ENCODE measurements at regions not wholly inside any gene's neighbourhood (a gene's known extent, or its start where the extent isn't known, plus 50 kb on each side); places are given as distances from the start of the nearest gene placed in this dataset.

- Mint-ChIP-seq H3K27ac (no peak overlapping the region), H3K36me3 (ENCODE audit: low read depth) (no peaks in the 10 kb centered on the region), H3K4me1 (ENCODE audit: low read depth) (peaks cover 21% of the 10 kb centered on the region), H3K9me3 (no peaks in the 10 kb centered on the region), H3K4me3 (ENCODE audit: low read depth) (no peak overlapping the region), H3K27me3 (ENCODE audit: low read depth) (peaks cover 11% of the 10 kb centered on the region)
- DNase-seq (ENCODE audit: low spot score) = no peak
- intact Hi-C loops (cut with micrococcal nuclease) = loop anchor here (10.0 kb wide), 1 partner anchor 747 kb away; no protein-coding TSS in a partner anchor
Measured at GRCh38 chr5:67518227-67518626, 321.6 kb upstream of the CD180 start.

- Mint-ChIP-seq H3K36me3 (ENCODE audit: low read depth) (no peaks in the 10 kb centered on the region), H3K9me3 (no peaks in the 10 kb centered on the region), H3K4me1 (ENCODE audit: low read depth) (peaks cover 21% of the 10 kb centered on the region), H3K27ac (no peak overlapping the region), H3K4me3 (ENCODE audit: low read depth) (no peak overlapping the region), H3K27me3 (ENCODE audit: low read depth) (peaks cover 11% of the 10 kb centered on the region)
- intact Hi-C loops (cut with micrococcal nuclease) = loop anchor here (10.0 kb wide), 1 partner anchor 748 kb away; no protein-coding TSS in a partner anchor
- DNase-seq (ENCODE audit: low spot score) = no peak
Measured at GRCh38 chr5:67516948-67517565, 320.5 kb upstream of the CD180 start.

GRCh38 chr5:67515762-67516161, 319.2 kb upstream of the CD180 start:
- intact Hi-C loops (cut with micrococcal nuclease) = loop anchor here (10.0 kb wide), 1 partner anchor 749 kb away; no protein-coding TSS in a partner anchor
- H3K4me1 Mint-ChIP-seq (ENCODE audit: low read depth) = peaks cover 21% of the 10 kb centered on the region

GRCh38 chr5:67515020-67515689, 318.6 kb upstream of the CD180 start:
- H3K4me1 Mint-ChIP-seq (ENCODE audit: low read depth) = peaks cover 24% of the 10 kb centered on the region
- H3K27me3 Mint-ChIP-seq (ENCODE audit: low read depth) = peaks cover 5% of the 10 kb centered on the region
- no peaks in the 10 kb centered on the region for H3K9me3 Mint-ChIP-seq
- peak; percentile 26 for DNase-seq (ENCODE audit: low spot score)
- no peaks in the 10 kb centered on the region for H3K36me3 Mint-ChIP-seq (ENCODE audit: low read depth)
- H3K27ac Mint-ChIP-seq = no peak overlapping the region
- no peak overlapping the region for H3K4me3 Mint-ChIP-seq (ENCODE audit: low read depth)
- intact Hi-C loops (cut with micrococcal nuclease) = loop anchor here (10.0 kb wide), 1 partner anchor 750 kb away; no protein-coding TSS in a partner anchor

More at GRCh38 chr5:67515762-67516161, 319.2 kb upstream of the CD180 start:
- H3K36me3 Mint-ChIP-seq (ENCODE audit: low read depth) = no peaks in the 10 kb centered on the region
- no peak for DNase-seq (ENCODE audit: low spot score)
- H3K27ac Mint-ChIP-seq = no peak overlapping the region
- no peak overlapping the region for H3K4me3 Mint-ChIP-seq (ENCODE audit: low read depth)
- H3K9me3 Mint-ChIP-seq = no peaks in the 10 kb centered on the region
- H3K27me3 Mint-ChIP-seq (ENCODE audit: low read depth) = peaks cover 5% of the 10 kb centered on the region

- no peak overlapping the region for H3K27ac Mint-ChIP-seq
- peaks cover 5% of the 10 kb centered on the region for H3K9me3 Mint-ChIP-seq
- peaks cover 31% of the 10 kb centered on the region for H3K4me1 Mint-ChIP-seq (ENCODE audit: low read depth)
- H3K27me3 Mint-ChIP-seq (ENCODE audit: low read depth) = peaks cover 5% of the 10 kb centered on the region
- no peaks in the 10 kb centered on the region for H3K36me3 Mint-ChIP-seq (ENCODE audit: low read depth)
- DNase-seq (ENCODE audit: low spot score) = no peak
- no peak overlapping the region for H3K4me3 Mint-ChIP-seq (ENCODE audit: low read depth)
- intact Hi-C loops (cut with micrococcal nuclease) = loop anchor here (10.0 kb wide), 1 partner anchor 752 kb away; no protein-coding TSS in a partner anchor
Measured at GRCh38 chr5:67512758-67513157, 316.2 kb upstream of the CD180 start.

GRCh38 chr5:67511911-67512310, 315.3 kb upstream of the CD180 start:
- no peak for DNase-seq (ENCODE audit: low spot score)
- intact Hi-C loops (cut with micrococcal nuclease) = loop anchor here (10.0 kb wide), 1 partner anchor 753 kb away; no protein-coding TSS in a partner anchor
- Mint-ChIP-seq H3K9me3 (peaks cover 5% of the 10 kb centered on the region), H3K27me3 (ENCODE audit: low read depth) (peaks cover 2% of the 10 kb centered on the region), H3K4me1 (ENCODE audit: low read depth) (peaks cover 31% of the 10 kb centered on the region), H3K36me3 (ENCODE audit: low read depth) (no peaks in the 10 kb centered on the region), H3K4me3 (ENCODE audit: low read depth) (no peak overlapping the region), H3K27ac (no peak overlapping the region)

GRCh38 chr5:67510204-67510603, 313.6 kb upstream of the CD180 start:
- Mint-ChIP-seq H3K36me3 (ENCODE audit: low read depth) (no peaks in the 10 kb centered on the region), H3K4me3 (ENCODE audit: low read depth) (no peak overlapping the region), H3K9me3 (peaks cover 5% of the 10 kb centered on the region), H3K27ac (no peak overlapping the region), H3K4me1 (ENCODE audit: low read depth) (peaks cover 24% of the 10 kb centered on the region), H3K27me3 (ENCODE audit: low read depth) (no peaks in the 10 kb centered on the region)
- DNase-seq (ENCODE audit: low spot score) = no peak
- intact Hi-C loops (cut with micrococcal nuclease) = loop anchor here (10.0 kb wide), 1 partner anchor 755 kb away; no protein-coding TSS in a partner anchor

- Mint-ChIP-seq H3K9me3 (peaks cover 5% of the 10 kb centered on the region), H3K27ac (no peak overlapping the region), H3K4me1 (ENCODE audit: low read depth) (peaks cover 18% of the 10 kb centered on the region), H3K27me3 (ENCODE audit: low read depth) (no peaks in the 10 kb centered on the region), H3K4me3 (ENCODE audit: low read depth) (no peak overlapping the region), H3K36me3 (ENCODE audit: low read depth) (no peaks in the 10 kb centered on the region)
- no peak for DNase-seq (ENCODE audit: low spot score)
- intact Hi-C loops (cut with micrococcal nuclease) = loop anchor here (10.0 kb wide), 1 partner anchor 755 kb away; no protein-coding TSS in a partner anchor
Measured at GRCh38 chr5:67509402-67510186, 313.0 kb upstream of the CD180 start.

- Mint-ChIP-seq H3K36me3 (ENCODE audit: low read depth) (no peaks in the 10 kb centered on the region), H3K27ac (no peak overlapping the region), H3K9me3 (peaks cover 5% of the 10 kb centered on the region), H3K27me3 (ENCODE audit: low read depth) (peaks cover 2% of the 10 kb centered on the region), H3K4me1 (ENCODE audit: low read depth) (peaks cover 11% of the 10 kb centered on the region), H3K4me3 (ENCODE audit: low read depth) (no peak overlapping the region)
- intact Hi-C loops (cut with micrococcal nuclease) = no loop called here
- no peak for DNase-seq (ENCODE audit: low spot score)
Measured at GRCh38 chr5:67506241-67506640, 309.6 kb upstream of the CD180 start.

GRCh38 chr5:67502951-67503350, 306.4 kb upstream of the CD180 start:
- intact Hi-C loops (cut with micrococcal nuclease) = no loop called here
- DNase-seq (ENCODE audit: low spot score) = no peak
- Mint-ChIP-seq H3K36me3 (ENCODE audit: low read depth) (no peaks in the 10 kb centered on the region), H3K27ac (no peak overlapping the region), H3K9me3 (peaks cover 15% of the 10 kb centered on the region), H3K4me3 (ENCODE audit: low read depth) (no peak overlapping the region), H3K4me1 (ENCODE audit: low read depth) (no peaks in the 10 kb centered on the region), H3K27me3 (ENCODE audit: low read depth) (peaks cover 2% of the 10 kb centered on the region)

- Mint-ChIP-seq H3K36me3 (ENCODE audit: low read depth) (no peaks in the 10 kb centered on the region), H3K27ac (no peak overlapping the region), H3K27me3 (ENCODE audit: low read depth) (no peaks in the 10 kb centered on the region), H3K4me1 (ENCODE audit: low read depth) (no peaks in the 10 kb centered on the region), H3K9me3 (peaks cover 15% of the 10 kb centered on the region), H3K4me3 (ENCODE audit: low read depth) (no peak overlapping the region)
- no peak for DNase-seq (ENCODE audit: low spot score)
- intact Hi-C loops (cut with micrococcal nuclease) = no loop called here
Measured at GRCh38 chr5:67496051-67496450, 299.5 kb upstream of the CD180 start.

- Mint-ChIP-seq H3K27ac (no peak overlapping the region), H3K4me1 (ENCODE audit: low read depth) (no peaks in the 10 kb centered on the region), H3K36me3 (ENCODE audit: low read depth) (no peaks in the 10 kb centered on the region), H3K27me3 (ENCODE audit: low read depth) (no peaks in the 10 kb centered on the region), H3K9me3 (peaks cover 9% of the 10 kb centered on the region), H3K4me3 (ENCODE audit: low read depth) (no peak overlapping the region)
- no peak for DNase-seq (ENCODE audit: low spot score)
- intact Hi-C loops (cut with micrococcal nuclease) = no loop called here
Measured at GRCh38 chr5:67495072-67495471, 298.5 kb upstream of the CD180 start.
